Endothelial cell of hepatic sinusoid (primary cell): ENCODE measurements at regions not wholly inside any gene's neighbourhood (a gene's known extent, or its start where the extent isn't known, plus 50 kb on each side); places are given as distances from the start of the nearest gene placed in this dataset.

Source experiments
- in situ Hi-C: cut with HindIII; loops from 2 replicates; pipeline ENCODE4 v1.10.0; 2017; ENCODE audit warnings: low sequenced_read_pairs

DNA sequence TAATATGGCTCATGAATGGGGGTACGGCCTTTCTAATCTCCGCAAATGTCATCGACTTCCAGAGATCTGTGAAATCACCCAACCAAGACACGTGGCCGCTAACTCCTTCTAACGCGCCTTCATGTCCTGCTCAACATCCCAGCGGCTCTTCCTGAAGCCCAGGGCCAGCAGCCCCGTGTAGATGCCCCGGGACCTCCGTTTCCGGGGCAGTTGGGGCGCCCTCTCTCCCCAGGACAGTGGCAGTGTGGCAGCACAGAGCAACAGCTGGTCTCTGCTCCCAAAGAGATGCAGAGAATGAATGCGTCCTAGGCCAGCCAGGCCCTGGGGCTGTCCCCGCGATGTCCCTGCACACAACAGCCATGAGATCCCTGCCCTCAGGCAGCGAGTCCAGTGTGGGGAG is 153.5 kb downstream of the RBFOX3 start:
- in situ Hi-C loops: no loop called here

- in situ Hi-C loops: no loop called here
Observed at GRCh38 chr17:79455636-79456035, 155.2 kb downstream of the RBFOX3 start.

- in situ Hi-C loops: no loop called here
Observed at GRCh38 chr17:79454826-79455225, 156.0 kb downstream of the RBFOX3 start.

- in situ Hi-C loops: no loop called here
Observed at GRCh38 chr17:79453481-79453880, 157.4 kb downstream of the RBFOX3 start.

DNA sequence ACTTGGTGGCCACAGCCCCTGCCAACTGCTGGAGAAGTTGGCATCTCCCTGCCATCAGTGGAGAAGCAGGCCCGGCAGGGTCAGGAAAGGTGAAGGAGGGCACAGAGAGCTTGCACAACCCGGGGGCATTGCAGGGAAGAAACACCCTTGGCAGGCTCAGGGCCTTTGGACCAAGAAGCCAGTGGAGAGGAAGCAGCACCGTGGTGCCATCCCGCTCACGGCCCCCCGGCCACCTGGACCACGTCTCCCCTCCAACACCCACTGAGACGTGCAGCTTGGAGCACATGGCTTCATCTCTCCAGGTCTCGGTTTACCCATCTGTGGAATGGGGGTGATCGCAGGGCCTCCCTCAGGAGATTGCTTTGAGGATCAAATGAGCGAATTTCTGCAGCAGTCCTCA is 158.1 kb downstream of the RBFOX3 start:
- in situ Hi-C loops: no loop called here

GRCh38 chr17:79451167-79451566 is 159.7 kb downstream of the RBFOX3 start:
- in situ Hi-C loops: no loop called here

DNA sequence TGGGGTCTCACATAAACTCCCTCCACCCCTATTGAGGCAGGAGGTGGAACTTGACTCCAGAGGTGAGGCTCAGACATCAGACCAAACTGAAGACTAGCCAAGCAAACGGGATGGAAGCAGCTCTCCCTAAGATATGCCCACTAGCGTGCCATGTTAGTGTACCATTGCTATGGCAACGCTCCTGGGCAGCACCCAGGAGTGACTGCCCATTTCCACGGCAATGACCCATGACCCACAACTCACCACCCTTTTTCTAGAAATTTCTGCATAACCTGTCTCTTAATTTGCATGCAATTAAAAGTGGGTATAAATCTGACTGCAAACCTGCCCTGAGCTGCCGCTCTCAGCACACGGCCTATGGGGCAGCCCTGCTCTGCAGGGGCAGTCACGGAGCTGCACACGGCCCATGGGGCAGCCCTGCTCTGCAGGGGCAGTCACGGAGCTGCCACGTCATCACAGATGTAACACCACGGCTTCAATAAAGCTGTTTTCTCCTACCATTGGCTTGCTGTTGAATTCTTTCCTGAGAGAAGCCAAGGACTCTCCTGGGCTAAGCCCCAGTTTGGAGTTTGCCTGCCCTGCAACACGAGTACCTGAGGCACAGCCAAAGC is 164.3 kb downstream of the RBFOX3 start:
- in situ Hi-C loops: loop anchor here (5.0 kb wide), 1 partner anchor 46 kb away; no protein-coding TSS in a partner anchor

DNA sequence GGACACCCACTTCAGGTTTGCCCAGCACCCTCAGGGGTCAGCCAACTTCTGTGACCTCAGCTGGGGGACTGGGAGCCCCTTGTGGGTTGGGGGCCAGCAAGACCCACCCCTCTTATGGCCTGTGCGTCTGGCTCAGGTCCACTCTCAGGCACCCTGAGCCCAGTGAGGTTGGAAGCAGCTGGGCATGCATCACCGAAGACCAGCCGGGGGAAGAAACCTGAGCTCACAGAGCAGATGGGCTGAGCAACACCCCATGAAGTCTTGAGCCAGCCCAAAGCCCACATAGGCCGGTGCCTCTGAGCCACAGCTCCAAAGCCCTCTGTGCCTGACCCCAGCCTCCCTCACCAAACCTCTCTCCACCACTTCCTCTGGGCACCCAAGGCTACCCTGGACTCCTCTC is 166.7 kb downstream of the RBFOX3 start:
- in situ Hi-C loops: no loop called here

DNA sequence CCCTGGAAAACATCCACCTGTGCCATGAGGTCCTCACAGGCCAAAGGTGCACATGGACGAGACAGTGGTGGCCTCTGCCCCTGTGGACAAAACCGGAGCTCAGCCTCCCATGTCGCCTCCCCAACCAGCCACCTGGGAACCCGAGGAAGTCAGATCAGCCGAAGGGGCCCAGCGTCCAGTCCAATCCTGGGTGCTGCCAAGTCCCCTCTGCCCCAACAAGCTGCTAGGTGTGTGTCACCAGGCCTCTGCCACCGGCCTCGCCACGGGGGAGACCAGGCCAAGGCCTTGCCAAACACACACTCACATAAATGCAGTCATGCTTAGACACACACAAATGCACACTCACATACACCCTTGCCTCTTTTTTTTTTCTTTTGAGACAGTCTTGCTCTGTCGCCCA is 167.8 kb downstream of the RBFOX3 start:
- in situ Hi-C loops: no loop called here

DNA sequence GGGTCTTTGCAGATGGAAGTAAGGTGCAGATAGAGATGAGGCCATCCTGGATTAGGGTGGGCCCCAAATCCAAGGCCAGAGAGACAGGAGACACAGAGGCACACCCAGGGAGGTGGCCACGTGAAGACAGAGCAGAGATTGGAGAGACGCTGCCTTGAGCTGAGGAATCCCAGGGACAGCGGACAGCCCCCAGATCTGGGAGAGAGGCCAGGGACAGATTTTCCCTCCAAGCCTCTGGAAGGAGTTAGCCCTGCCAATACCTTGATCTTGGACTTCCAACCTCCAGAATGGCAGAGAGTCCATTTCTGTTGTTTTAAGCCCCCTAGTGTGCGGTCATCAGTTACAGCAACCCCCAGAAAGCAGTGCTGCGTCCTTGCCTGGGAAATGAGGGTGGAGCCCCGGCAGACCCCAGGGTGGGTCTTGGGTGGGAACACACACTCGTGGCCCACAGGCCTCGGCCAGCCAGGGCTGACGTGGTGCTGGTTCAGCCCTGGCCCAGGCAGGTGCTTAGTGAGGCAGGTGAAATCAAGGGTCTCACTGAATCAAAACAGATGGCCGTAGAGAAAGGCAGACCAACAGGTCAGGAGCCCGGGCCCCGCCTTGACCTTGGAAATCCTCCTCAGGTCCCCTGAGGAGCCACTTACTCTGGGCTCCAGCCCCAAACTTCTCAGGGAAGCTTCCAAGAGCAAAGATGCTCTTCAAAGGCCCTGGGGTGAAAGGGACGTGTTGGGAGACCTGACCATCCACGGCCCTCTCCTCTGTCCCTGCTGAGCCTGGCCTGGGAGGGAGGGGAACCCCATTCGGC is 169.3 kb downstream of the RBFOX3 start:
- in situ Hi-C loops: no loop called here

DNA sequence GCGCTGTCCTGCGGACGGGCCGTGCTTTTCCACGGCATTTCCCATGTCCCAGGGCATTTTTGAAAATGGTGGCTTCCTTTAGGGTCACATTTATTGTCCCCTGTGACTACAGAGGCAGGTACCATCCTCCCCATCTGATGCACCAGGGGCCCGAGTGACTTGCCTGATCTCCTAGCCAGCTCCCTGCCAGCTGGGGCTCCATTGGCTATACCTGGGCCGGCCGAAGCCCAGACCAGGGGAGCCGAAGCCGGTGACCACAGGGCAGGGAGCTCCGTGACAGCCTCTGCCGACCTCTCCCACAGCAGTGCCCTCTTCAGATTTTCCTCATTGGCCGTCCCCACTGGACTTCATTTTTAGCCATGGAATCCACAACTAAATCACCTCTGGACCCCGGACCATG is 170.6 kb downstream of the RBFOX3 start:
- in situ Hi-C loops: no loop called here

DNA sequence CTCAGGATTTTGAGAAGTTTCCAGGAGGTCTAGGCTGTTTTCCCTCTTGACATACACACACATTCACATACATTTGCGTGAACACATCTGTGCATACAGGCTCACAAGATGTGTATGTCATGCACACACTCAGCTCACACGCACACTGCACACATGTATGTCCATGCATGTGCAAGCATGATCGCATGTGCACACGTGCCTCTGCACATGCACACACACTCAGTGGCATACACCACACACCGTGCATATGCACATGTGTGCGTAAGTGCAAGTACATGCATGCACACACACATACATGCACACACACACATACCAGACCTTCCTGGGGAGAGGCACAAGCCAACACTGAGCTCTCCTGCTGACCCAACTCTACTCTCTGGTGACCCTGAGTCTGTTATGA is 171.4 kb downstream of the RBFOX3 start:
- in situ Hi-C loops: no loop called here

GRCh38 chr17:79438546-79439334 is 172.1 kb downstream of the RBFOX3 start:
- in situ Hi-C loops: no loop called here

DNA sequence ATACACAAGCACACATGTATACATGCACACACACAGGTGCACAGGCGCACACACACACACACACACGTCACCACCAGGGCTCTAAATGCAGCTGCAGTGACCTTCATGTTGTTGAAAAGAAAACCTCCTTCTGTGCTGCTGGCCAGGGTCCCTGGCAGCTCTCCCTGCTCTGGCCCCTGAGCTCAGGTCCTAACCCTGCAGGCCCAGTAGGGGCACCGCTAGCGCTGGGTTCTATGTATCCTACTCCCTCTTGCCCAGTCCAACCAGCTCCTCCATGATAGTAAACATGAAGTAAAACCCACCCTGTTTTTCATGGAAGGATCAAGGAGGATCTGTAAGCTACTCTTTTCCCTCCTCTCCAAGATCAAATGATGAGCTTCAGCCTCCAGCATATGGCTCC is 172.8 kb downstream of the RBFOX3 start:
- in situ Hi-C loops: no loop called here

DNA sequence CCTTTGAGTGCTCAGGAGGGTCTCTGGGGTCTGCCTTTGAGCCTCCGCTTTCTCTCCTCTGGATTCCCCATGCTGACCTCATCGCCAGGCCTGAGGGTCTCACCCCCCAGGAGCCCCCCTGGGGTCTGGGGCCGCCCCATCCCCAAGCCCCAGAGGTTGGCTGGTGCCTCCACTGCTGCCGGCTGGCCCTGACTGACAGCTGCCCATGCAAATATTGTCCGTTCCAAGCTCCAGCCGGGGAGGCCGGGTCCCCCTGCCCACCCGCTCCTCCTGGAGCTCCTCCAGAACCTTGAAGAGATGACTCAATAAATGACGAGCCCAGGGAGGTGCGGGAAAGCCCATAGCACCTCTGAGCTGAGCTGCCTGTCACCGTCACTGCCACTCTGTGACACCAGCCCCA is 173.8 kb downstream of the RBFOX3 start:
- in situ Hi-C loops: no loop called here

GRCh38 chr17:79435962-79436361 is 174.9 kb downstream of the RBFOX3 start:
- in situ Hi-C loops: no loop called here

DNA sequence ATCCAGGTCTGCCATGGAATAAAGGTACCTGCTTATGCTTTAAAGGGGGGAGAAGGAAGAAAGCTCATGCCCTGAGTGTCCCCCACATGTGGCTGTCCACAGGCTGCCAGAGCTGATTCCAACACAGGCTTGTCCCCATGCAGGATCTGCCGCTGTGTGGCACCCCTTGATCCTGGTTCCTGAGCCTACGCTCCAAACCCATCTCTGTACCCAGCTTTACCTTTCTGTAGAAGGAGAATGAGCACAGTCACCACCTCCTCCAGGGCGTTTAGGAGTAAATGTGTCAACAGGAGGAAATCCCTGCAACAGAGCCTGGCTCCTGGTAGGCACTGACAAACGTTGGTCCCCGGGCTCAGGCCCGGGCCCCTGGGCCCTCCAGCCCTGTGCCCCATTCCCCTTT is 175.6 kb downstream of the RBFOX3 start:
- in situ Hi-C loops: no loop called here

DNA sequence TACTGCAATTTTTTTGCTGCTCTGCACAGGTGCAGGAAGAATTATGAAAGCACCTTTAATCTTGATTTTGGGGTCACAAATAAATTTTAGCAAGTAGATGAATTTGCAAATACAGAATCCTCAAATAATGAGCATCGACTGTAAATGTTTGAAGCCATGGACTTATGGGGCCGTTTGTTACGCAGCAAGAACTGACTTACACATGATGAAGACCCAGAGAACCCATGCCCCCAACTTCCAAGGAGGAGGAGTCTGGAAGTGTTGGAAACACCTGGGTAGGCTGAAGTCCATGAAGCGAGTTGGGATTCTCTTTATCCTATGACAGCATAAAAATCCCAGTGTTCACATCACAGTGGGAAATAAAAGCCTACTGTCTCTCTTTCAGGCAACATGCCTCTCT is 176.6 kb downstream of the RBFOX3 start:
- in situ Hi-C loops: no loop called here

DNA sequence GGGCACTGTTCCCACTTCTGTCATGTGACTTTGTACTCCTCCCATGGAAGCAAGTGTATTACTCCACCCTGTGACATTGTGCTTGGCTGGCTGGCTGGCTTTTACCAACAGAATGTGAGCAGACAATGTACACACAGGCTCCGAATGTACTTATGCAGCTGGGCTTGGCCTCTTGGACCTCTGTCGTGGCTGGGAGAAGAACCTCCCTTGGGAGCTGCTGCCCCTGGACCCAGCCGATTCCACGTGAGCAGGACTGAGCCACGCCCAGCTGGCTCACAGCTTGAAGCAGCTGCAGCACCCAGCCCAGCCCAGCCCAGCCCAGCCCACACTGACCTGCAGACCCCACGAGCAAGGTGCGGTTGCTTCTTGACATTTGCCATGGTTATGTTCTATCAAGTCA is 177.5 kb downstream of the RBFOX3 start:
- in situ Hi-C loops: no loop called here

DNA sequence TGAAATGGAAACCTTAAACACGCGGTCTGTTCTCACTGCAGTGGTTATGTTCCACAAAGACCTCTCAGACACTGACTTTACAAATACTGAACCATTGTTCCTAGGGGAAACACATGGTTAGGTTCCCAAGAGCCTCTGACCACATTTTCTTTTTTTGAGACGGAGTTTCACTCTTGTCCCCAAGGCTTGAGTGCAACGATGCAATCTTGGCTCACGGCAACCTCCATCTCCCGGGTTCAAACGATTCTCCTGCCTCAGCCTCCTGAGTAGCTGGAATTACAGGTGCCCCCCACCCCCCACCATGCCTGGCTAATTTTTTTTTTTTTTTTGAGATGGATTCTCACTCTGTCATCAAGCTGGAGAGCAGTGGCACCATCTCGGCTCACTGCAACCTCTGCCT is 179.7 kb downstream of the RBFOX3 start:
- in situ Hi-C loops: no loop called here

DNA sequence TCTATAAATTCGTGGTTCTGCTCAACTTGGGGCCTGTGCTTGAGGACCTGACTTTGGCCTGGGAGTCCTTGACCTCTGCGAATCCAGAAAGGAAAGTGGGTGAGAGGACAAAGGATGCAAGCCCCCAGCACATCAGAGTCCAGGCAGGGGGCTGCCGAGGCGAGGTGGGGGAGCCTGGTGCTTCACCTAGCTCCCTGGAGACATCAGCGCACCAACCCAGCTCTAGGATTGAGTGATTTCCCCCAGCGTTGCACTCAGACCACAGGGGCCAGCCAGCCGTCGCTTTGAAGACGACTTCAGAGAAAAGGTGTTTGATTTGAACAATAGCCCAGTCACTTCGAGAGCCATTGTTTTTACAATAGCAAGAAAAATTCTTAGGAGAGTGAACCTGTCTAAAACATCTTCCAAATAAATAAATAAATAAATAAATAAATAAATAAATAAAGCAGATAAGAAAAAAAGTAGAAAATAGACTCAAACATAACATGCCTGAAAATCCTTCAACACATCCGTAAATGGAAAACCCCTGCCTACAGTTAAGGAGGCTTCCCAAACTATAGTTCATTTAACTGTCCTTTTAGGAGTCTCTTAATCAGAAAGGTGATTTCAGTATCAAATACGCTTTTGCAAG is 180.9 kb downstream of the RBFOX3 start:
- in situ Hi-C loops: no loop called here
